ENCODE measurements at regions not wholly inside any gene's neighbourhood (a gene's known extent, or its start where the extent isn't known, plus 50 kb on each side); places are given as distances from the start of the nearest gene placed in this dataset.

DNA sequence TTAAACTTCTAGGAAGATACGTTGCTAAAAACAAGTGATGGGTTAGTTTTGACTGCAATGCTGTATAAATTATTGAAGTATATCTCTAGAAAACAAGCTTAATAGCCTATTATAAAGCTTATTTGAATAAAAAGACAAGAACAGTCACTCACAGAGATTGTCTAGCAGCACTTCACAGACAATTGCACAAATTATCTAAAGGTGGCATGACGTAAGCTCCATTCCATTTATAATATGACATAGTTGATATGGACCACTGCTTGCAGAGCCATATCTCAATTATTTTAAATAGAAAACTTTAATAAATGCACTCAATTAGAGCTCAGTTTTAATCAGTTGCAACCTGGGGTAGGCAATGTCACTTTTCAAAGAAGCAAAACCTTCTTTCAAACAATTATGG, 319.9 kb upstream of the GBE1 start:
- H3K27ac ChIP-seq: peak overlapping the region; percentile 84

DNA sequence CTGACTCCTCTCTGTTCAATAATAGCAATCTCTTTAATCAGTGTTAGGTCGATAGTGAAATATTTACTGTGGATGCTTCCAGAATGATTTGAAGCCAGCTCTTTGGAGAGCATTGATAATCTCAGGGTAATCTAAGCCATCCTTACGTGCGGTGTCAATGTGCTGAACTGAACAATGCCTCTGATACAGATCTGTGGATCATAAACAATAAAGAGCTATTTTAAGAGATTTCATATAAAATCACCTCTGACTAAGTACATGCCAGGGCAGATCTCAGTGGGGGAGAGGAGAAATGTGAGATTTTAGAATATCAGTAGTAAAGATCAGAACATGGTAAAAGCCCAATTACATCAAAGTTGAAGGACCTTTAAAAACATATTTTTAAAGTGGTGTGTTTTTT, 319.3 kb upstream of the GBE1 start:
- TF ChIP-seq, protein P1, sequence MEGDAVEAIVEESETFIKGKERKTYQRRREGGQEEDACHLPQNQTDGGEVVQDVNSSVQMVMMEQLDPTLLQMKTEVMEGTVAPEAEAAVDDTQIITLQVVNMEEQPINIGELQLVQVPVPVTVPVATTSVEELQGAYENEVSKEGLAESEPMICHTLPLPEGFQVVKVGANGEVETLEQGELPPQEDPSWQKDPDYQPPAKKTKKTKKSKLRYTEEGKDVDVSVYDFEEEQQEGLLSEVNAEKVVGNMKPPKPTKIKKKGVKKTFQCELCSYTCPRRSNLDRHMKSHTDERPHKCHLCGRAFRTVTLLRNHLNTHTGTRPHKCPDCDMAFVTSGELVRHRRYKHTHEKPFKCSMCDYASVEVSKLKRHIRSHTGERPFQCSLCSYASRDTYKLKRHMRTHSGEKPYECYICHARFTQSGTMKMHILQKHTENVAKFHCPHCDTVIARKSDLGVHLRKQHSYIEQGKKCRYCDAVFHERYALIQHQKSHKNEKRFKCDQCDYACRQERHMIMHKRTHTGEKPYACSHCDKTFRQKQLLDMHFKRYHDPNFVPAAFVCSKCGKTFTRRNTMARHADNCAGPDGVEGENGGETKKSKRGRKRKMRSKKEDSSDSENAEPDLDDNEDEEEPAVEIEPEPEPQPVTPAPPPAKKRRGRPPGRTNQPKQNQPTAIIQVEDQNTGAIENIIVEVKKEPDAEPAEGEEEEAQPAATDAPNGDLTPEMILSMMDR (conservative IDR thresholded peaks at IDR 0.05): no peak
- H3K27ac ChIP-seq: peak overlapping the region; percentile 84

More for the DNA sequence above, 319.9 kb upstream of the GBE1 start:
- TF ChIP-seq, protein P1 (conservative IDR thresholded peaks at IDR 0.05): no peak

DNA sequence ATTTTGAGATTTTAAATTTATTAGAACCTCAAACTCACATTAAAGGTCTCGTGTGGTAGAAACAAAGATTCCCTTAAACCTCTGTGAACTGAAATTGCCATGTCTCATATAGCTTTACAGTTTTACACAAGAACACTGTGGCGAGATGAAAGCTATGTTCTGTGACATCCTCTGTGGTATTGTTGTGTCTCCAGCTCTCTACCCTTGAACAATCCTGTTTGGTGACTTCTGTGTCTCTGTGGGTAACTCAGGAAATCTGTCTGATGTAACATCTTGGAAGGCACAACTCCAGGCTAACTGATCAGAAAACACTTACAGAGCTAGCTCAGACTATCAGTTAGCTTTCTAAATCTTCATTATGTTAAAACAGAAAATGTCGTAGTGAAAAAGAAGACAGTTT, 318.8 kb upstream of the GBE1 start:
- TF ChIP-seq, protein P1 (conservative IDR thresholded peaks at IDR 0.05): no peak
- peak overlapping the region; percentile 84 for H3K27ac ChIP-seq

DNA sequence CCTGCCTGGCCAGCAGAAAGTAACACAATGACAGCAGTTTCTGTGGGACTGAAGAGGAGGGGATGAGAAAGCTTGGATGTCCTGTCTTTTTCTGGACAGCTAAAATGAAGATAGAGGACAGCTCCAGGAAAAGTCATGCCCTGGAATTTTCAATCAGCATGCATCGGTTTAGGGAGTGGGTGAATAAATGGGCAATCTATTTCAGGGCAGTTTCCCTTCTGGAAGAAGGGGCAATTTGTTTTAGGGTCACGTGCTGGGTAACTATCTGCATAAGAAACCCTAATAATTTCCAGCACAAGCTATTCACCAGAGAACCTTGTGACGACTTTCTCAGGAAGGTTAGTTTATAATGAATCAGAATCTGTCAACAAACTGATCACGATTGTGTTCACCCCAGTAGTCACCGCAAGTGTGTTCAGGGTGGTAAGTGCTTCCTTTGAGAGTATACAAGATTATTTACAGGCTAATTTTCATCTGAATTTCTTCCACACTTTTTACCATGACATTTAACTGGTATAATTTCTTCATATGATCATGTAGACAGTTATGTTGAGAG, 318.0 kb upstream of the GBE1 start:
- H3K27ac ChIP-seq: peak overlapping the region; percentile 84
- TF ChIP-seq, protein P1 (conservative IDR thresholded peaks at IDR 0.05): no peak

DNA sequence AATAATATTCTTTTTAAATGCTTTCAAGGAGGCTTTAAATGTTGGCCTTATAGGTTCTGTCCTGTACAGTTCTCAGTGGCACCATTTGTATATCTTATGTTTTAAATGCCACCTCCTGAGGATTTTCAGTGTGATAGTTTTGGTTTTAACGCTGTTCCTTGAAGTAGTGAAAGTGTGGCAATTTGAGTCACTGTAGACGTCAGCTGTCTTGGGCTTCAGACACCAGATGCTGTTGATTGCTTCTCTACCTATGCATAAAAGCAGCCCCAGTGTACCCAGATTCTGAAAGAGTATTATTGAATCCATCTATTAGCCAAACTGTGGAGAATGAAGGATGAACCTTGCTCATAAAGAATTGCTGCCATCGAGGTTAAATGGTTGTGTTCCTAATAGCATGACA, 316.8 kb upstream of the GBE1 start:
- TF ChIP-seq, protein P1 (conservative IDR thresholded peaks at IDR 0.05): no peak
- no peak overlapping the region for H3K27ac ChIP-seq

DNA sequence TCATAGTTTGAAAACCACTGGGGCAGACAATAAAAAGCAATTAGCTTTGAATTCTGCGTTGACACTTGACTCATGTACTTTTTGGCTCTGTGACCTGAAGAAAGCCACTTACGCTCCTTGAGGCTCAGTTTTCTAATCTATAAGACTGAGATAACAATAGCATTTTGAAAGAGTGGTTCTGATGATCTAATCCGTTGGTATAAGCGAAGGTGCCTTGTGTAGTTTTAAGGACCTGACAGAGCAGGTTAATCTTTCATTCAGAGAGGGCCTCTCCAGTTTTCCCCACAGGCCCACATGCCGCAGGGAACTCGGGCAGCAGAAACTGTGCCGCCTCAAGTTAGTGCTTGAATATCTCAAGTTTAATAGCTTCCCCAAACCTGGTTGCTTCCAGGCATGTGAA, 306.0 kb upstream of the GBE1 start:
- TF ChIP-seq, protein P1 (conservative IDR thresholded peaks at IDR 0.05): no peak
- H3K27ac ChIP-seq: no peak overlapping the region

DNA sequence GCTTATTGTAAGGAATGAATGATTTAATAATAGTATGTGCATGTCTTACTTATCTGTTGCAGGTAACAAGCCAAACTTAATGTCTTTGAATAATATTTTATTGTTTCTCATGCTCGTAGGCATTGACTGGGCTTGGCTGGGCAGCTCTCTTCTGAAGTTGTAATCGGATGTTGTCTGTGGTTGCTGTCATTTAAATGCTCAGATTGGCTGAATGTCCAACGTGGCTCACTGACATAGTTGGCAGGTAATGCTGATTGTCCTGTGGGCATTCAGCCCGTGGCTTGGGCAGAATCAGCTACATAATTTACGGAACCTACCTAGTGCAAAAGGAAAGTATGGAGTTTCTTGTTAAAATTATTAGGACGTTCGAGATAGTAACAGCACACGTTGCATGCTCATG, 297.4 kb upstream of the GBE1 start:
- TF ChIP-seq, protein P1 (conservative IDR thresholded peaks at IDR 0.05): no peak
- H3K27ac ChIP-seq: no peak overlapping the region
